GM23338 (cell line): ENCODE measurements at regions not wholly inside any gene's neighbourhood (a gene's known extent, or its start where the extent isn't known, plus 50 kb on each side); places are given as distances from the start of the nearest gene placed in this dataset.

ENCODE experiments used
- ATAC-seq: fragments of 200-7000 bp; cut with Tn5 transposase; 3 replicates; pipeline ENCODE4 v1.9.1; 2020
- DNase-seq: peaks from one replicate; pipeline ENCODE4 v3.0.0-alpha.2; 2015; ENCODE audit warnings: low spot score
- H2AFZ ChIP-seq: fragments of 200-600 bp; sonication (generic); 2 replicates; pipeline ENCODE4 v1.8.0; 2016; ENCODE audit warnings: antibody characterized with exemption, mild to moderate bottlenecking, moderate library complexity
- H3F3A ChIP-seq: fragments of 200-600 bp; sonication (generic); replicated peaks from 2 replicates; pipeline ENCODE4 v1.8.0; 2017; ENCODE audit warnings: antibody characterized with exemption, mixed run types, low read depth
- H3K27ac ChIP-seq: fragments of 200-600 bp; sonication (generic); 2 replicates; pipeline ENCODE4 v1.6.1; 2016; ENCODE audit warnings: low read depth
- H3K27me3 ChIP-seq: fragments of 200-600 bp; sonication (generic); 2 replicates; pipeline ENCODE4 v1.8.0; 2016; ENCODE audit warnings: mild to moderate bottlenecking, mixed run types, moderate library complexity; ENCODE audit not compliant: insufficient read depth
- H3K36me3 ChIP-seq: fragments of 200-600 bp; sonication (generic); 2 replicates; pipeline ENCODE4 v1.8.0; 2016; ENCODE audit warnings: mild to moderate bottlenecking; ENCODE audit not compliant: insufficient read depth
- H3K4me1 ChIP-seq: fragments of 200-600 bp; sonication (generic); 2 replicates; pipeline ENCODE4 v1.8.0; 2016; ENCODE audit warnings: mild to moderate bottlenecking, moderate library complexity; ENCODE audit not compliant: insufficient read depth
- H3K4me2 ChIP-seq: fragments of 200-600 bp; sonication (generic); 2 replicates; pipeline ENCODE4 v1.7.1; 2017; ENCODE audit warnings: mixed run types
- H3K4me3 ChIP-seq: fragments of 200-600 bp; sonication (generic); 2 replicates; pipeline ENCODE4 v1.6.1; 2016; ENCODE audit warnings: mixed run types
- H3K79me2 ChIP-seq: fragments of 200-600 bp; sonication (generic); replicated peaks from 2 replicates; pipeline ENCODE4 v1.8.0; 2017; ENCODE audit warnings: mild to moderate bottlenecking; ENCODE audit not compliant: insufficient read depth
- H3K9me2 ChIP-seq: fragments of 200-600 bp; sonication (generic); 2 replicates; pipeline ENCODE4 v1.8.0; 2017; ENCODE audit not compliant: insufficient read depth
- H4K20me1 ChIP-seq: fragments of 200-600 bp; sonication (generic); replicated peaks from 2 replicates; pipeline ENCODE4 v1.8.0; 2017; ENCODE audit warnings: mild to moderate bottlenecking; ENCODE audit not compliant: insufficient read depth
- H3K27ac Mint-ChIP-seq: 2 replicates; pipeline ENCODE4 v1.8.0; 2020; ENCODE audit warnings: inconsistent platforms, mild to moderate bottlenecking, moderate library complexity, mixed read lengths
- H3K27me3 Mint-ChIP-seq: 3 replicates; pipeline ENCODE4 v1.8.0; 2022; ENCODE audit warnings: low read depth, mild to moderate bottlenecking, moderate library complexity, mixed read lengths, inconsistent platforms; ENCODE audit not compliant: insufficient read depth, poor library complexity
- H3K36me3 Mint-ChIP-seq: 3 replicates; pipeline ENCODE4 v1.8.0; 2021; ENCODE audit warnings: low read depth, mild to moderate bottlenecking, inconsistent platforms, moderate library complexity, mixed read lengths
- H3K4me1 Mint-ChIP-seq: 3 replicates; pipeline ENCODE4 v1.8.0; 2020; ENCODE audit warnings: mild to moderate bottlenecking, inconsistent platforms, mixed read lengths
- H3K4me3 Mint-ChIP-seq: 3 replicates; pipeline ENCODE4 v1.8.0; 2021; ENCODE audit warnings: moderate library complexity, mild to moderate bottlenecking, inconsistent platforms, mixed read lengths
- H3K9me3 Mint-ChIP-seq: 3 replicates; pipeline ENCODE4 v1.8.0; 2020; ENCODE audit warnings: moderate library complexity, mild to moderate bottlenecking, inconsistent platforms, mixed read lengths
- CREB1 ChIP-seq: fragments of 250-450 bp; sonication (Bioruptor Pico); IDR thresholded peaks from 2 replicates; pipeline ENCODE4 v1.5.0; 2020; ENCODE audit warnings: low read depth, mild to moderate bottlenecking, moderate library complexity
- CTCF ChIP-seq, 2 experiments: fragments of 200-600 bp in 1 of 2; sonication (generic) in 1 of 2; conservative IDR thresholded peaks; 2 replicates each; pipeline versions ENCODE4 v1.5.1 to v1.6.1; 2016 to 2017; ENCODE audit warnings: antibody characterized with exemption in 2 of 2, low read depth in 2 of 2, mild to moderate bottlenecking in 2 of 2, moderate library complexity in 1 of 2
- ETS1 ChIP-seq: IDR thresholded peaks from 2 replicates; pipeline ENCODE4 v1.6.1; 2016; ENCODE audit warnings: antibody characterized with exemption
- EZH2 ChIP-seq: fragments of 200-600 bp; sonication (generic); IDR thresholded peaks from one replicate; pipeline ENCODE4 v1.8.0; 2017; ENCODE audit warnings: antibody characterized with exemption, mild to moderate bottlenecking, low read depth; ENCODE audit not compliant: unreplicated experiment
- EZH2phosphoT487 ChIP-seq: fragments of 200-600 bp; sonication (generic); IDR thresholded peaks from one replicate; pipeline ENCODE4 v1.8.1; 2018; ENCODE audit warnings: antibody characterized with exemption; ENCODE audit not compliant: unreplicated experiment
- JUNB ChIP-seq: IDR thresholded peaks from one replicate; pipeline ENCODE4 v1.6.1; 2016; ENCODE audit warnings: antibody characterized with exemption; ENCODE audit not compliant: unreplicated experiment
- NANOG ChIP-seq: IDR thresholded peaks from 2 replicates; pipeline ENCODE4 v1.6.1; 2016; ENCODE audit warnings: antibody characterized with exemption, borderline replicate concordance
- POLR2AphosphoS5 ChIP-seq: IDR thresholded peaks from 2 replicates; pipeline ENCODE4 v1.6.1; 2016; ENCODE audit warnings: antibody characterized with exemption, low read depth
- REST ChIP-seq: IDR thresholded peaks from one replicate; pipeline ENCODE4 v1.6.1; 2018; ENCODE audit warnings: antibody characterized with exemption; ENCODE audit not compliant: unreplicated experiment
- STAT1 ChIP-seq: IDR thresholded peaks from one replicate; pipeline ENCODE4 v1.6.1; 2016; ENCODE audit warnings: antibody characterized with exemption; ENCODE audit not compliant: unreplicated experiment
- ZNF114 ChIP-seq: fragments of 250-450 bp; sonication (Bioruptor Pico); IDR thresholded peaks from 2 replicates; pipeline ENCODE4 v1.5.0; 2020; ENCODE audit warnings: mild to moderate bottlenecking, moderate library complexity
- ZNF331 ChIP-seq: fragments of 250-450 bp; sonication (Bioruptor Pico); IDR thresholded peaks from 2 replicates; pipeline ENCODE4 v1.5.0; 2020; ENCODE audit warnings: low read depth, mild to moderate bottlenecking, moderate library complexity
- TF ChIP-seq, protein P1 (sequence below): fragments of 250-450 bp; sonication (Bioruptor Pico); IDR thresholded peaks from 2 replicates; pipeline ENCODE4 v1.5.0; 2020; ENCODE audit warnings: mild to moderate bottlenecking, moderate library complexity

DNA sequence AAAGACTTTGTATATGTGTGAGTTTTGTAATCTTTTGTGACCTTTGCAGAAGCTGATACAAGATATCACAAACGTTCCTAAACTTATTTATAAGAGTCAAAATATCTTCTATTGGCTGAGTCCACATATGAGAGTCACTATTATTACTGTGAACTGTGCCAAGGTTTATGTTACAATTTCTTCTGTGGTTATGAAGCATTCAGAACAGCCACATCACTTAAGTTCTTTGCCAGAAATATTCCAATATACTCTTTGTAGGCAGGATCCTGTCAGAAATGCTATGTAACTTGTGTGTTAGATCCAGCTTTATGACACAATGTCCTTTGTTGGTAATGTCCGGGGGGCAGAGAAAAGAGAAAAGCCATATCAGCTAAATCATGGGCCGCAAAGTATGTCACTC lies 1030.3 kb upstream of the AMELY start:
- H3K4me3 Mint-ChIP-seq, result no peak overlapping the region
- H3K27me3 ChIP-seq, result no peaks in the 10 kb centered on the region
- TF ChIP-seq EZH2 (no peak), EZH2phosphoT487 (no peak), STAT1 (no peak), JUNB (no peak), POLR2AphosphoS5 (no peak), CREB1 (no peak), NANOG (no peak), CTCF (conservative IDR thresholded peaks at IDR 0.05; ENCODE audit: low read depth in 2 of 2) (no peak), ZNF114 (CRISPR knock-in tag) (no peak), ETS1 (no peak), ZNF331 (CRISPR knock-in tag) (no peak), REST (no peak)
- TF ChIP-seq, protein P1, sequence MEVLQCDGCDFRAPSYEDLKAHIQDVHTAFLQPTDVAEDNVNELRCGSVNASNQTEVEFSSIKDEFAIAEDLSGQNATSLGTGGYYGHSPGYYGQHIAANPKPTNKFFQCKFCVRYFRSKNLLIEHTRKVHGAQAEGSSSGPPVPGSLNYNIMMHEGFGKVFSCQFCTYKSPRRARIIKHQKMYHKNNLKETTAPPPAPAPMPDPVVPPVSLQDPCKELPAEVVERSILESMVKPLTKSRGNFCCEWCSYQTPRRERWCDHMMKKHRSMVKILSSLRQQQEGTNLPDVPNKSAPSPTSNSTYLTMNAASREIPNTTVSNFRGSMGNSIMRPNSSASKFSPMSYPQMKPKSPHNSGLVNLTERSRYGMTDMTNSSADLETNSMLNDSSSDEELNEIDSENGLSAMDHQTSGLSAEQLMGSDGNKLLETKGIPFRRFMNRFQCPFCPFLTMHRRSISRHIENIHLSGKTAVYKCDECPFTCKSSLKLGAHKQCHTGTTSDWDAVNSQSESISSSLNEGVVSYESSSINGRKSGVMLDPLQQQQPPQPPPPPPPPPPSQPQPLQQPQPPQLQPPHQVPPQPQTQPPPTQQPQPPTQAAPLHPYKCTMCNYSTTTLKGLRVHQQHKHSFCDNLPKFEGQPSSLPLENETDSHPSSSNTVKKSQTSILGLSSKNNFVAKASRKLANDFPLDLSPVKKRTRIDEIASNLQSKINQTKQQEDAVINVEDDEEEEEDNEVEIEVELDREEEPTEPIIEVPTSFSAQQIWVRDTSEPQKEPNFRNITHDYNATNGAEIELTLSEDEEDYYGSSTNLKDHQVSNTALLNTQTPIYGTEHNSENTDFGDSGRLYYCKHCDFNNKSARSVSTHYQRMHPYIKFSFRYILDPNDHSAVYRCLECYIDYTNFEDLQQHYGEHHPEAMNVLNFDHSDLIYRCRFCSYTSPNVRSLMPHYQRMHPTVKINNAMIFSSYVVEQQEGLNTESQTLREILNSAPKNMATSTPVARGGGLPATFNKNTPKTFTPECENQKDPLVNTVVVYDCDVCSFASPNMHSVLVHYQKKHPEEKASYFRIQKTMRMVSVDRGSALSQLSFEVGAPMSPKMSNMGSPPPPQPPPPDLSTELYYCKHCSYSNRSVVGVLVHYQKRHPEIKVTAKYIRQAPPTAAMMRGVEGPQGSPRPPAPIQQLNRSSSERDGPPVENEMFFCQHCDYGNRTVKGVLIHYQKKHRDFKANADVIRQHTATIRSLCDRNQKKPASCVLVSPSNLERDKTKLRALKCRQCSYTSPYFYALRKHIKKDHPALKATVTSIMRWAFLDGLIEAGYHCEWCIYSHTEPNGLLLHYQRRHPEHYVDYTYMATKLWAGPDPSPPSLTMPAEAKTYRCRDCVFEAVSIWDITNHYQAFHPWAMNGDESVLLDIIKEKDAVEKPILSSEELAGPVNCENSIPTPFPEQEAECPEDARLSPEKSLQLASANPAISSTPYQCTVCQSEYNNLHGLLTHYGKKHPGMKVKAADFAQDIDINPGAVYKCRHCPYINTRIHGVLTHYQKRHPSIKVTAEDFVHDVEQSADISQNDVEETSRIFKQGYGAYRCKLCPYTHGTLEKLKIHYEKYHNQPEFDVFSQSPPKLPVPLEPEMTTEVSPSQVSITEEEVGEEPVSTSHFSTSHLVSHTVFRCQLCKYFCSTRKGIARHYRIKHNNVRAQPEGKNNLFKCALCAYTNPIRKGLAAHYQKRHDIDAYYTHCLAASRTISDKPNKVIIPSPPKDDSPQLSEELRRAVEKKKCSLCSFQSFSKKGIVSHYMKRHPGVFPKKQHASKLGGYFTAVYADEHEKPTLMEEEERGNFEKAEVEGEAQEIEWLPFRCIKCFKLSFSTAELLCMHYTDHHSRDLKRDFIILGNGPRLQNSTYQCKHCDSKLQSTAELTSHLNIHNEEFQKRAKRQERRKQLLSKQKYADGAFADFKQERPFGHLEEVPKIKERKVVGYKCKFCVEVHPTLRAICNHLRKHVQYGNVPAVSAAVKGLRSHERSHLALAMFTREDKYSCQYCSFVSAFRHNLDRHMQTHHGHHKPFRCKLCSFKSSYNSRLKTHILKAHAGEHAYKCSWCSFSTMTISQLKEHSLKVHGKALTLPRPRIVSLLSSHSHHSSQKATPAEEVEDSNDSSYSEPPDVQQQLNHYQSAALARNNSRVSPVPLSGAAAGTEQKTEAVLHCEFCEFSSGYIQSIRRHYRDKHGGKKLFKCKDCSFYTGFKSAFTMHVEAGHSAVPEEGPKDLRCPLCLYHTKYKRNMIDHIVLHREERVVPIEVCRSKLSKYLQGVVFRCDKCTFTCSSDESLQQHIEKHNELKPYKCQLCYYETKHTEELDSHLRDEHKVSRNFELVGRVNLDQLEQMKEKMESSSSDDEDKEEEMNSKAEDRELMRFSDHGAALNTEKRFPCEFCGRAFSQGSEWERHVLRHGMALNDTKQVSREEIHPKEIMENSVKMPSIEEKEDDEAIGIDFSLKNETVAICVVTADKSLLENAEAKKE (CRISPR knock-in tag), result no peak
- no peak overlapping the region for H3K4me2 ChIP-seq
- H3K4me3 ChIP-seq, result no peak overlapping the region
- no peak overlapping the region for H3K27ac Mint-ChIP-seq
- H3F3A ChIP-seq, result no peaks in the 10 kb centered on the region
- no peak overlapping the region for H3K27ac ChIP-seq
- H3K9me2 ChIP-seq, result no peaks in the 10 kb centered on the region
- ATAC-seq, result no peak
- H3K36me3 ChIP-seq, result no peaks in the 10 kb centered on the region
- no peak for DNase-seq
- no peaks in the 10 kb centered on the region for H3K27me3 Mint-ChIP-seq
- no peaks in the 10 kb centered on the region for H3K36me3 Mint-ChIP-seq
- H3K79me2 ChIP-seq, result no peaks in the 10 kb centered on the region
- no peak overlapping the region for H2AFZ ChIP-seq
- no peaks in the 10 kb centered on the region for H3K4me1 ChIP-seq
- no peaks in the 10 kb centered on the region for H3K4me1 Mint-ChIP-seq
- no peaks in the 10 kb centered on the region for H3K9me3 Mint-ChIP-seq
- H4K20me1 ChIP-seq, result no peaks in the 10 kb centered on the region
